SK-N-SH (cell line): ENCODE measurements at regions not wholly inside any gene's neighbourhood (a gene's known extent, or its start where the extent isn't known, plus 50 kb on each side); places are given as distances from the start of the nearest gene placed in this dataset.
A peak's percentile ranks its signal among the peaks of the same experiment; 100 is the strongest.

Source experiments
- CTCF ChIA-PET: fragments of 300-600, 350-600 bp; formaldehyde crosslinking; extraction: SDS; loops from one replicate; lab custom pipeline; 2021; lab: Yijun Ruan, JAX
- POLR2A ChIA-PET: fragments of 350-600 bp; sonication (Branson Sonifier 250); formaldehyde crosslinking; extraction: SDS; loops from one replicate; lab custom pipeline; 2020; ENCODE audit warnings: antibody characterized with exemption, inconsistent platforms; lab: Yijun Ruan, JAX
- DNase-seq: peaks from one replicate; pipeline ENCODE4 v3.0.0; 2012
- H2AFZ ChIP-seq: fragments of 200-600 bp; sonication (generic); 2 replicates; pipeline ENCODE4 v1.8.1; 2016; ENCODE audit warnings: antibody characterized with exemption, mild to moderate bottlenecking, low read depth
- H3F3A ChIP-seq: fragments of 200-600 bp; sonication (generic); replicated peaks from 2 replicates; pipeline ENCODE3; 2016; ENCODE audit warnings: antibody characterized with exemption, mild to moderate bottlenecking; ENCODE audit not compliant: insufficient read depth
- H3K27ac ChIP-seq, 2 experiments: fragments of 200-500 bp in 1 of 2; fragments of 200-600 bp in 1 of 2; sonication (Bioruptor generic) in 1 of 2; sonication (generic), shearing (Covaris generic) in 1 of 2; 2 replicates each; pipeline versions ENCODE4 v1.5.1 to v1.6.1; 2014 to 2016; ENCODE audit warnings: low read depth in 2 of 2, inconsistent platforms in 1 of 2, low read length in 1 of 2, mild to moderate bottlenecking in 1 of 2, mixed read lengths in 1 of 2
- H3K27me3 ChIP-seq: fragments of 200-600 bp; sonication (generic), shearing (Covaris generic); 2 replicates; pipeline ENCODE4 v1.6.1; 2016; ENCODE audit warnings: mixed run types; ENCODE audit not compliant: insufficient read depth
- H3K36me3 ChIP-seq, 2 experiments: fragments of 200-500 bp in 1 of 2; fragments of 200-600 bp in 1 of 2; sonication (Bioruptor generic) in 1 of 2; sonication (generic) in 1 of 2; replicated peaks in 1 of 2; 2 replicates each; pipeline versions ENCODE3 to v1.5.1; 2014 to 2016; ENCODE audit warnings: low read length in 1 of 2, mild to moderate bottlenecking in 1 of 2; ENCODE audit not compliant: insufficient read depth in 2 of 2, control insufficient read depth in 1 of 2
- H3K4me1 ChIP-seq, 2 experiments: fragments of 200-500 bp in 1 of 2; fragments of 200-600 bp in 1 of 2; sonication (Bioruptor generic) in 1 of 2; sonication (generic), shearing (Covaris generic) in 1 of 2; 2 replicates each; pipeline versions ENCODE4 v1.5.1 to v1.6.1; 2014 to 2016; ENCODE audit warnings: low read depth in 1 of 2, low read length in 1 of 2, mixed run types in 1 of 2; ENCODE audit not compliant: insufficient read depth in 2 of 2, control insufficient read depth in 1 of 2
- H3K4me2 ChIP-seq: fragments of 200-600 bp; sonication (generic), shearing (Covaris generic); 2 replicates; pipeline ENCODE4 v1.6.1; 2017; ENCODE audit warnings: mixed run types
- H3K4me3 ChIP-seq, 2 experiments: fragments of 200-500 bp in 1 of 2; fragments of 200-600 bp in 1 of 2; sonication (Bioruptor generic) in 1 of 2; sonication (generic), shearing (Covaris generic) in 1 of 2; 2 replicates each; pipeline versions ENCODE4 v1.5.1 to v1.8.1; 2014 to 2016; ENCODE audit warnings: low read depth in 2 of 2, inconsistent platforms in 1 of 2, low read length in 1 of 2, mild to moderate bottlenecking in 1 of 2, mixed read lengths in 1 of 2, moderate library complexity in 1 of 2
- H3K79me2 ChIP-seq: fragments of 200-600 bp; sonication (generic); 2 replicates; pipeline ENCODE4 v1.8.1; 2017; ENCODE audit warnings: mild to moderate bottlenecking; ENCODE audit not compliant: insufficient read depth
- H3K9ac ChIP-seq: fragments of 200-600 bp; sonication (generic); 2 replicates; pipeline ENCODE4 v1.6.1; 2017; ENCODE audit warnings: mixed run types
- H3K9me2 ChIP-seq: fragments of 200-600 bp; sonication (generic); 2 replicates; pipeline ENCODE4 v1.6.1; 2017; ENCODE audit warnings: mixed run types
- H3K9me3 ChIP-seq: fragments of 200-600 bp; sonication (generic); 2 replicates; pipeline ENCODE4 v1.6.1; 2017; ENCODE audit warnings: mixed run types, mild to moderate bottlenecking, moderate library complexity
- H4K20me1 ChIP-seq: fragments of 200-600 bp; sonication (generic); 2 replicates; pipeline ENCODE4 v1.6.1; 2017; ENCODE audit warnings: mild to moderate bottlenecking, mixed run types; ENCODE audit not compliant: insufficient read depth
- EP300 ChIP-seq, 2 experiments: IDR thresholded peaks; 2 replicates each; pipeline versions ENCODE4 v1.4.0 to v1.6.1; 2012; ENCODE audit warnings: borderline replicate concordance in 1 of 2, low read depth in 1 of 2, low read length in 1 of 2
- EZH2phosphoT487 ChIP-seq: fragments of 200-600 bp; sonication (generic); IDR thresholded peaks from 2 replicates; pipeline ENCODE4 v1.6.1; 2017; ENCODE audit warnings: low read depth, mixed run types, mild to moderate bottlenecking, antibody characterized with exemption, moderate library complexity, borderline replicate concordance
- FOSL2 ChIP-seq: IDR thresholded peaks from 2 replicates; pipeline ENCODE4 v1.4.0; 2012; ENCODE audit warnings: low read depth, mild to moderate bottlenecking, moderate library complexity, borderline replicate concordance
- FOXJ3 ChIP-seq: sonication (generic); formaldehyde crosslinking; IDR thresholded peaks from 2 replicates; pipeline ENCODE4 v1.5.1; 2020; ENCODE audit warnings: mild to moderate bottlenecking, missing genetic modification reagents
- GABPA ChIP-seq: IDR thresholded peaks from 2 replicates; pipeline ENCODE4 v1.4.0; 2012; ENCODE audit warnings: low read depth, mild to moderate bottlenecking
- GATA2 ChIP-seq: sonication (generic); formaldehyde crosslinking; IDR thresholded peaks from 2 replicates; pipeline ENCODE4 v1.5.0; 2020; ENCODE audit warnings: mild to moderate bottlenecking, missing genetic modification reagents
- MXI1 ChIP-seq: IDR thresholded peaks from 2 replicates; pipeline ENCODE4 v1.6.1; 2012; ENCODE audit warnings: mild to moderate bottlenecking, low read depth, low read length, improper control_type of control experiment
- PBX3 ChIP-seq: IDR thresholded peaks from 2 replicates; pipeline ENCODE4; 2012
- POLR2AphosphoS5 ChIP-seq: IDR thresholded peaks from 2 replicates; pipeline ENCODE4 v1.6.1; 2012; ENCODE audit warnings: low read depth, low read length
- RCOR1 ChIP-seq: fragments of 150-350 bp; IDR thresholded peaks from 2 replicates; pipeline ENCODE4 v1.6.1; 2017; ENCODE audit warnings: antibody characterized with exemption, low read length
- REST ChIP-seq: IDR thresholded peaks from 2 replicates; pipeline ENCODE4 v1.6.1; 2012; ENCODE audit warnings: mild to moderate bottlenecking, low read depth, low read length, moderate library complexity
- TCF12 ChIP-seq: IDR thresholded peaks from 2 replicates; pipeline ENCODE4 v1.4.0; 2012
- YY1 ChIP-seq: IDR thresholded peaks from 2 replicates; pipeline ENCODE4 v1.4.0; 2012; ENCODE audit warnings: low read depth, mild to moderate bottlenecking
- WGBS: methylation state at CpG from one replicate; pipeline ENCODE4 v1.1.6; 2017; ENCODE audit warnings: low lambda C conversion rate; 5-methylcytosine and 5-hydroxymethylcytosine counted together
- TF ChIP-seq, protein P1 (sequence below): IDR thresholded peaks from 2 replicates; pipeline ENCODE4 v1.4.0; 2012; ENCODE audit warnings: low read depth
- TF ChIP-seq, protein P2 (sequence below): fragments of 150-350 bp; IDR thresholded peaks from 2 replicates; pipeline ENCODE4 v1.6.1; 2016; ENCODE audit warnings: mild to moderate bottlenecking, low read depth, low read length

DNA sequence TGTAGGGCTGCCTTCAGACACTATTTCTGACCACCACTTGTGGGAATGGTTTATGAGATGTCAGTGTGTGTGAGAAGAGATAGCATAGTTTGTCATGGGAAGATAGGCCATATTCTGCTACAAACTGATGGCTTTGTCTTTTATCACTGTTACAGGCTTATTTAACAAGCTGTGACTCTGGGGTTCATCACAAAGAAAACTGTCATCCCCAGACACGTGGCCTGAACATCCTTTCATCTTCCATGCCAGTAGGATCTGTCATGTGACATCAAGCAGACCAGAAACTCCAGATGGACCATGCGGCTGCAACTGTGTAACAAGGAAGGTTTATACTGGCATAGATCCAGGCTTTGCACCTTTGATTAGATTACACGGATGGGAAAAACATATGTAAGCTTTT is 128.6 kb upstream of the KCNH7 start:
- no peaks in the 10 kb centered on the region for H3K9me2 ChIP-seq

DNA sequence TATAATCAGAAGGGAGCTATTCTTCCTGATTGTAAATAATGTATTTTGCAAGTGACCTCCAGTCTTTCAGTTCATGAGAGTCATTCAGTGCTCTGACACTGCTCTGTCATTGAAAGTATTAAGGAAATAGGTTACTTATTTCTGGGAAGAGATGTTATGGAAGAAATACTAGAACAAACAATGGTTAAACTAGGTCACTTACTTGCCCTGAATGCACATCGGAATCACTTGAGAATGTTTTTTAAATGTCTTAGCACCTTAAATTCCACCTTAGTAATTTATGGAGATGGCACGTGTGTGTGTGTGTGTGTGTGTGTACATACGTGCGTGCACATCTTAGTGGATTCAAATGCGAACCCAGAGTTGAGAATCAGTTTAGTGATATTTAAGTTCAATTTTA is 126.6 kb upstream of the KCNH7 start:
- 61% methylated on average over 5 of the region's 5 CpGs for WGBS
- H2AFZ ChIP-seq, result no peak overlapping the region
- H3K36me3 ChIP-seq, result no peaks in the 10 kb centered on the region
- H3K27me3 ChIP-seq, result no peaks in the 10 kb centered on the region
- H3K27ac ChIP-seq, result no peak overlapping the region
- no peak for DNase-seq
- H3K4me2 ChIP-seq, result no peak overlapping the region
- ChIA-PET POLR2A (no interaction called here), CTCF (no interaction called here)
- no peak overlapping the region for H3K4me3 ChIP-seq
- H4K20me1 ChIP-seq, result no peaks in the 10 kb centered on the region
- H3K79me2 ChIP-seq, result no peaks in the 10 kb centered on the region
- no peak overlapping the region for H3K9ac ChIP-seq
- H3F3A ChIP-seq, result no peaks in the 10 kb centered on the region
- H3K9me3 ChIP-seq, result no peaks in the 10 kb centered on the region
- H3K9me2 ChIP-seq, result no peaks in the 10 kb centered on the region
- TF ChIP-seq EZH2phosphoT487 (no peak), EP300 (IDR thresholded peaks at IDR 0.05; ENCODE audit: borderline replicate concordance in 1 of 2, low read depth in 1 of 2, low read length in 1 of 2) (no peak), YY1 (no peak), GATA2 (CRISPR knock-in tag) (no peak), FOSL2 (no peak), RCOR1 (no peak), TCF12 (no peak), MXI1 (no peak), REST (no peak), POLR2AphosphoS5 (no peak), GABPA (no peak)
- TF ChIP-seq, protein P1, sequence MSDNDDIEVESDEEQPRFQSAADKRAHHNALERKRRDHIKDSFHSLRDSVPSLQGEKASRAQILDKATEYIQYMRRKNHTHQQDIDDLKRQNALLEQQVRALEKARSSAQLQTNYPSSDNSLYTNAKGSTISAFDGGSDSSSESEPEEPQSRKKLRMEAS, result no peak
- TF ChIP-seq, protein P2, sequence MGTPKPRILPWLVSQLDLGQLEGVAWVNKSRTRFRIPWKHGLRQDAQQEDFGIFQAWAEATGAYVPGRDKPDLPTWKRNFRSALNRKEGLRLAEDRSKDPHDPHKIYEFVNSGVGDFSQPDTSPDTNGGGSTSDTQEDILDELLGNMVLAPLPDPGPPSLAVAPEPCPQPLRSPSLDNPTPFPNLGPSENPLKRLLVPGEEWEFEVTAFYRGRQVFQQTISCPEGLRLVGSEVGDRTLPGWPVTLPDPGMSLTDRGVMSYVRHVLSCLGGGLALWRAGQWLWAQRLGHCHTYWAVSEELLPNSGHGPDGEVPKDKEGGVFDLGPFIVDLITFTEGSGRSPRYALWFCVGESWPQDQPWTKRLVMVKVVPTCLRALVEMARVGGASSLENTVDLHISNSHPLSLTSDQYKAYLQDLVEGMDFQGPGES, result no peak
- peaks cover 0 to 2% of the 10 kb centered on the region in 2 experiments; a peak in 1 of 4 replicates for H3K4me1 ChIP-seq

More for the DNA sequence above, 128.6 kb upstream of the KCNH7 start:
- WGBS, result 0% methylated on average over 3 of the region's 3 CpGs
- no peak overlapping the region for H3K9ac ChIP-seq
- H3K27me3 ChIP-seq, result no peaks in the 10 kb centered on the region
- POLR2A ChIA-PET, result no interaction called here
- no peaks in the 10 kb centered on the region for H3K9me3 ChIP-seq
- H3K79me2 ChIP-seq, result no peaks in the 10 kb centered on the region
- H3F3A ChIP-seq, result no peaks in the 10 kb centered on the region
- TF ChIP-seq FOXJ3 (CRISPR knock-in tag) (peak; percentile 42; the same call in 1 of the 2 replicates), GATA2 (CRISPR knock-in tag) (peak; percentile 68), EZH2phosphoT487 (no peak), MXI1 (peak; percentile 64; the same call in 1 of the 2 replicates), PBX3 (no peak)
- H2AFZ ChIP-seq, result no peak overlapping the region
- no peaks in the 10 kb centered on the region for H4K20me1 ChIP-seq
- H3K36me3 ChIP-seq, result no peaks in the 10 kb centered on the region
- H3K4me3 ChIP-seq, result no peak overlapping the region
- H3K4me1 ChIP-seq, result peaks cover 0 to 2% of the 10 kb centered on the region in 2 experiments; a peak in 1 of 4 replicates
- CTCF ChIA-PET, result interaction anchor here (1.0 kb wide), 1 partner anchor 76 kb away, joined by 3 read pairs; no protein-coding TSS in a partner anchor
- H3K4me2 ChIP-seq, result no peak overlapping the region
- peak; percentile 22 for DNase-seq
- no peak overlapping the region for H3K27ac ChIP-seq
